MCF 10A (cell line): ENCODE measurements at regions not wholly inside any gene's neighbourhood (a gene's known extent, or its start where the extent isn't known, plus 50 kb on each side); places are given as distances from the start of the nearest gene placed in this dataset.

ENCODE experiments used
- BruUV-seq: library from RNA; stranded (reverse); fragments of 400-500 nt; replicated peaks from 2 replicates; lab custom pipeline; 2021; lab: Mats Ljungman, UMichigan
- CTCF ChIA-PET: fragments of 300-600 bp; sonication (Branson Sonifier 250); formaldehyde crosslinking; extraction: SDS; loops from one replicate; lab custom pipeline; 2021; ENCODE audit warnings: antibody characterized with exemption, inconsistent platforms; lab: Yijun Ruan, JAX
- POLR2A ChIA-PET: fragments of 300-600, 350-650 bp; sonication (Branson Sonifier 250); formaldehyde crosslinking; extraction: SDS; loops from one replicate; lab custom pipeline; 2020; ENCODE audit warnings: antibody characterized with exemption, inconsistent platforms; lab: Yijun Ruan, JAX
- DNase-seq: peaks from one replicate; pipeline ENCODE4 v3.0.0-alpha.2; 2018; ENCODE audit not compliant: unreplicated experiment
- H3K27ac Mint-ChIP-seq: one replicate; pipeline ENCODE4 v1.8.0; 2022; ENCODE audit warnings: mild to moderate bottlenecking, low read depth, mixed read lengths; ENCODE audit not compliant: unreplicated experiment
- H3K27me3 Mint-ChIP-seq: one replicate; pipeline ENCODE4 v1.8.0; 2022; ENCODE audit warnings: mixed read lengths; ENCODE audit not compliant: insufficient read depth, unreplicated experiment
- H3K36me3 Mint-ChIP-seq: one replicate; pipeline ENCODE4 v1.8.0; 2022; ENCODE audit warnings: mild to moderate bottlenecking, moderate library complexity, mixed read lengths; ENCODE audit not compliant: insufficient read depth, unreplicated experiment
- H3K4me1 Mint-ChIP-seq: one replicate; pipeline ENCODE4 v1.8.0; 2022; ENCODE audit warnings: mixed read lengths; ENCODE audit not compliant: insufficient read depth, unreplicated experiment
- H3K4me3 Mint-ChIP-seq: one replicate; pipeline ENCODE4 v1.8.0; 2022; ENCODE audit warnings: mild to moderate bottlenecking, moderate library complexity, mixed read lengths; ENCODE audit not compliant: unreplicated experiment
- H3K9me3 Mint-ChIP-seq: one replicate; pipeline ENCODE4 v1.8.0; 2022; ENCODE audit warnings: mixed read lengths; ENCODE audit not compliant: unreplicated experiment
- CTCF ChIP-seq: fragments of 200-600 bp; IDR thresholded peaks from one replicate; pipeline ENCODE4 v1.8.0; 2022; ENCODE audit warnings: antibody characterized with exemption, mild to moderate bottlenecking; ENCODE audit not compliant: unreplicated experiment
- intact Hi-C: fragments of 100-400 bp; cut with micrococcal nuclease; formaldehyde crosslinking; loops from 2 replicates; pipeline ENCODE4 v1.14.1; 2022

DNA sequence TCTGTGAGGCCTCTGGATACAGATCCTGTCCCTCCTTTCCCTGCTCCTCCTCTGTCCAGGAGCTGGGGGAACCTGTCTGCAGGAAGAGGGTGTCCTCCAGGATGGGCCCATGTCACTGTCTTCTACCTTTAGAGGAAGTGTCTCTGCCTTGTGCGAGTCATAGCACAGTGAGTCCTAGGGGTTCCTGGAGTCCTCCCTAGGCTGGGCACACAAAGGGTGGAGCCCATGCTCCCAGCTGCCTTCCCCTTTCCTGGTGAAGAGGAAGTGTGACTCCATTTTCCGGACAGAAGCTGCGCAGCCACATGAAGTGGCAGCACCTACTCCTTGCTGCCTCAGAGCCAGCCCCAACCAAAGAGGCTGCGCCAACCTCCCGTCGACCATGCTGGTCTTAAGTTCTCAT lies 112.2 kb downstream of the CTTN start:
- Mint-ChIP-seq H3K36me3 (peaks cover 6% of the 10 kb centered on the region), H3K27me3 (no peaks in the 10 kb centered on the region), H3K4me1 (no peaks in the 10 kb centered on the region), H3K27ac (no peak overlapping the region), H3K9me3 (peaks cover 23% of the 10 kb centered on the region), H3K4me3 (no peak overlapping the region)
- ChIA-PET CTCF (interaction anchor here (0.7 kb wide), 1 partner anchor 1070 kb away, joined by 3 read pairs; no protein-coding TSS in a partner anchor), POLR2A (no interaction called here)
- intact Hi-C loops = no loop called here
- BruUV-seq = no TSS peak
- no peak for TF ChIP-seq CTCF
- DNase-seq = no peak

DNA sequence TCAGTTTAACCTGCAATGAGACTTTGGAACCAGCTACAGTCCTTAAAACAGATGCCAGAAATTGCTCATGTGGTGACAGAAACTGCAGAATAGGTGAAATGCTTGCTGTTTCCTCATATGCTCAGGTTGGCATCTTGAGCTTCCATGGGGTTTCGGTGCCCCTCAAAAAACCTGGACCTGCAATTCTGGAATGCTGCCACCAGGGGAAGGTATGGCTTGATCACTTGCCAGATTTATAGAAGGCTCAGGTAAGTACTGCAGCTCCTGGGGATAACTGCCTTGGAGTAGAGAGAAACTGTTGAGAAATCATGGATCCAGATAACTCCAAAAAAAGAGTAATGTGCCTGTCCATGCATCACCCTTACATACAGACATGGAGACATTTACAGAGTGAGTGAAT lies 113.0 kb downstream of the CTTN start:
- no peak for TF ChIP-seq CTCF
- ChIA-PET CTCF (interaction anchor here (0.7 kb wide), 1 partner anchor 1069 kb away, joined by 3 read pairs; no protein-coding TSS in a partner anchor), POLR2A (no interaction called here)
- Mint-ChIP-seq H3K4me1 (no peaks in the 10 kb centered on the region), H3K36me3 (peaks cover 6% of the 10 kb centered on the region), H3K27ac (no peak overlapping the region), H3K27me3 (no peaks in the 10 kb centered on the region), H3K4me3 (no peak overlapping the region), H3K9me3 (peaks cover 28% of the 10 kb centered on the region)
- BruUV-seq = no TSS peak
- intact Hi-C loops = no loop called here
- no peak for DNase-seq

GRCh38 chr11:70512716-70513115 lies 114.4 kb downstream of the CTTN start:
- Mint-ChIP-seq H3K27ac (no peak overlapping the region), H3K9me3 (peaks cover 35% of the 10 kb centered on the region), H3K36me3 (peaks cover 6% of the 10 kb centered on the region), H3K4me3 (no peak overlapping the region), H3K4me1 (no peaks in the 10 kb centered on the region), H3K27me3 (no peaks in the 10 kb centered on the region)
- intact Hi-C loops = no loop called here
- POLR2A ChIA-PET = no interaction called here
- no peak for DNase-seq
- no peak for TF ChIP-seq CTCF
- CTCF ChIA-PET = interaction anchor here (0.6 to 1.8 kb wide), 3 partner anchors 19 to 1057 kb away, joined by 3 to 4 read pairs (median 3); no protein-coding TSS in a partner anchor
- no TSS peak for BruUV-seq

DNA sequence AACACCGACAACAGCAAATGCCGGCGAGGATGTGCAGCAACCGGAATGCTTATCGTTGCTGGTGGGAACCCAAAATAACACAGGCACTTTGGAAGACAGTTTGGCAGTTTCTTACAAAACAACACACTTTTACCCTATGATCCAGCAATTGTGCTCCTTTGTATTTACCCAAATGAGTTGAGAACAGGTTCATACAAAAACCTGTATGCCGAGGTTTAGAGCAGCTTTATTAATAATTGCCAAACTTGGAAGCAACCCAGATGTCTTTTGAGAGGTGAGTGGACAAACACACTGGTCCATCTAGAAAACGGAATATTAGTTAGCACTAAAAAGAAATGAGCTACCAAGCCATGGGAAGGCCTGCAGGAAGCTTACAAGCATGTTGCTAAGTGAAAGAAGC lies 118.9 kb downstream of the CTTN start:
- no peak for TF ChIP-seq CTCF
- H3K9me3 Mint-ChIP-seq = peaks cover 50% of the 10 kb centered on the region
- intact Hi-C loops = no loop called here
- H3K27me3 Mint-ChIP-seq = no peaks in the 10 kb centered on the region
- POLR2A ChIA-PET = no interaction called here
- no peak overlapping the region for H3K27ac Mint-ChIP-seq
- no peak overlapping the region for H3K4me3 Mint-ChIP-seq
- BruUV-seq = no TSS peak
- no peaks in the 10 kb centered on the region for H3K36me3 Mint-ChIP-seq
- H3K4me1 Mint-ChIP-seq = no peaks in the 10 kb centered on the region
- CTCF ChIA-PET = interaction anchor here (0.7 kb wide), 1 partner anchor 1122 kb away, joined by 3 read pairs; no protein-coding TSS in a partner anchor
- DNase-seq = no peak
